Head of caudate nucleus (tissue), 42 donors: ENCODE measurements at regions not wholly inside any gene's neighbourhood (a gene's known extent, or its start where the extent isn't known, plus 50 kb on each side); places are given as distances from the start of the nearest gene placed in this dataset.
A peak's percentile ranks its signal among the peaks of the same experiment; 100 is the strongest.

ENCODE experiments used
- DNase-seq, 42 donors: peaks; one replicate each; pipeline versions ENCODE4 v3.0.0 to v3.0.0-alpha.2; 2020 to 2021; ENCODE audit warnings: mixed read lengths in 7 of 42
- intact Hi-C: fragments of 100-400 bp; cut with DNase I; formaldehyde crosslinking; loops from one replicate; pipeline ENCODE4 v1.15.0; 2022

- intact Hi-C loops = no loop called here
- DNase-seq = peak in 1 of 42 donors; percentile 8
These were observed 105.8 kb upstream of the TWIST2 start for GRCh38 chr2:238742066-238742465.

DNA sequence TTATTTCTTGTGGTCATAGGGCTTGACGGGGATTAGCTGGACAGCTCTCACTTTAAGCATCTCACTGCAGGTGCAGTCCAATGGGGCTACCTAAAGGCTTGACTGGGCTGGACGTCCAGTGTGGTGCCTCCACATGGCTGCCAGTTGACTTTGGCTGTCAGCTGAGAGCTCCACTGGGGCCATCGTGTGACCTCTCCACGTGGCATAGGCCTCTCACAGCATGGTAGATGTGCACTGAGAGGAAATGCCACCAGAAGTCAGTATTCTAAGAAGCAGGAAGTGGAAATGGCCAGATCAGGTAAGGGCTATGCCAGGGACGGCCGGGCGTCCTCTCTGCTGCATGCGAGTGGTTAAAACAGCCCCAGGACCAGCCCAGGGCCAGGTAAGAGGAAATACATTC is 105.2 kb upstream of the TWIST2 start:
- no peak for DNase-seq
- intact Hi-C loops = no loop called here

DNA sequence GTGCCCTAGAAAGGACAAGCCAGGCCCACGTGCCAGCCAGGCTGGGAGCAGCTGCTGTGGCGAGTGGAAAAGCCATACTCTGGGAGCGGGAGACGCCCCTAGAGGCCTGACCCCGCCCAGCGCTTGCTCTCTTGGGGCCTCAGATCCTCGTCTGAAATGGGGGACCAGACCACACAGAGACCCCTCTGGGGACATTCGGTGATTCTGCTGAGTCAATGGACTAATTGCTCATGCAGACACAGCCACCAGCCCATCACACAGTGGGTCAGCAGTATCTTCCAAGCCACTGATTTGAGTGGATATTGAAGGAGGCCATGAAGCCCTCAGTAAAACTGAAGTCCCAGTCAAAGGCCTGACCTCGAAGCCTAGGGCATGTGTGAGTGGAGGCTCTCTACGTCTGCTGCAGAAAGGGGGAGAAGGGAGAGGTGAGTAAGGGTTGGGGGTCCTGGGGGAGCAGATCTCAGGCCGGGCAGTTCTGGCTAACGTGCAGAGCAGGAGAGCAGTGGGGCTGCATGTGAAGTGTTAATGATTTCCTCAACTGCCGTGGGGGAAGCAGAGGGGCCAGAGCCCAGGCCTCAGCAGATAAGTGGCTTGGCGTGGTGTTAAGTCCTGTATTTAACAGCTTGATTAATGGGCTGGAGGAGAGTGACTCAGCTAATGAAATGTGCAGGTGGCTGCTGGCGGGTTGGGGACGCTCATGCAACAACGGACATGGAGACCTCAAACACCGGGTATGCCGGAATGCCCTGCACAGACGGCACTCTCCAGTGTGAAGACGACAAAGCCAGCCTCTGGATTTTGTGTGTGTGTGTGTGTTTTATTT is 104.4 kb upstream of the TWIST2 start:
- DNase-seq = peak in 1 of 42 donors; percentile 33
- intact Hi-C loops = no loop called here

DNA sequence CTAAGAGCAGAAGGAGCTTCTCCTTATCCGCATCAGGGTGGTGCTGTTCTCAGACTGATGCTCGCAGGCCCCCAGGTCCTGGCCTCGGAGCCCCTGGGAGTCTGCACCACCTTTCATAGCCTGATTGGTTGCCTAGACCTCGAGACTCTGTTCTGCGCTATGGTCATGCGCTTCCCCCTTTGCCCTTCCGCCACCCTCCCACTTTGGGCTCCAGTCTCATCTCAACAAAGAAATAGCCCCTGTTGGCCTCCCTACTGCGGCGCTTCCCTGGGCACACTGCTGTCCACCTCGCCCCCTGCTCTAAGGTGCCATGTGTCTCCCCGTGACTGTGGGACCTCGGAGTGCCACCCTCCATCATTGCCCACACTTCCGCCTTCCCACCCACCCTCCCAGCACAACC is 102.9 kb upstream of the TWIST2 start:
- DNase-seq = peak in 1 of 42 donors; percentile 22
- intact Hi-C loops = no loop called here

DNA sequence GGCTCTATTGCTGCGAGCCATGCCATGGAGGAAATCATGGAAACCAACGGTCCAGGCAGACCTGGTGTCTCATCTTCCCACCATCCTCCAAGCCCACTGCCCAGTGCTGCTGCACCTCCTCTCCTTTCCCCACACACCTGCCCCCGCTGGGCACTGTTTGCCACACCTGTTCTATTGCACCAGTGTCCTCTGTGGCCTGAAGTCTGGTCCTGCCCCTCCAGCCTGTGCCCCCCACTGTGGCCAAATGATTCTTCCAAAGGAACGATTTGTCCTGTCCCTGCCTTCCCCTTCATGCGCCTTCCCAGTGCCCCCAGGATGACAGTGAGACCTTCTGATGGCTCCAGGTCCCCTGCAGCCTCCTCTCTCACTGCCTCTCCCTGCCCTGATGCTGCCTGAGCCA is 101.9 kb upstream of the TWIST2 start:
- intact Hi-C loops = no loop called here
- DNase-seq = no peak

DNA sequence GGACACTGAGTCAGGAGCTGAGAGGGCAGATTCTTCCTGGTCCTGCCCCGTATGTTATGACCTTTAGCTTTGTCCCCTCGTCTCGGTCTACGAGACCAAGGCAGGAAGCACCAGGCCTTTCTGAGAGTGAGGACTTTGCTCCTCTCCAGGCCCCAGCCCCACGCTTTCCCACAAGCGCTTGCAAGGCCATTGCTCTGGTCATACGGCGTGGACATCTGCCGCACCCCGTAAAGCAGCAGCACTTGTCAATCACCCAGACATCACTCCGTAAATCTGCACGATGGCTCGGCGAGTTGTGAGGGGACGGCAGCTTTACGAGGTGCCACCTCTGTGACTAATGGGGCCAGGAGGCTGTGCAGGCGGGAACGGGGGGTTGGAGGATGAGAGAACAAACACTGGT is 100.8 kb upstream of the TWIST2 start:
- DNase-seq = no peak
- intact Hi-C loops = no loop called here

- intact Hi-C loops = no loop called here
- DNase-seq = no peak
These were observed 100.3 kb upstream of the TWIST2 start for GRCh38 chr2:238747557-238747956.

DNA sequence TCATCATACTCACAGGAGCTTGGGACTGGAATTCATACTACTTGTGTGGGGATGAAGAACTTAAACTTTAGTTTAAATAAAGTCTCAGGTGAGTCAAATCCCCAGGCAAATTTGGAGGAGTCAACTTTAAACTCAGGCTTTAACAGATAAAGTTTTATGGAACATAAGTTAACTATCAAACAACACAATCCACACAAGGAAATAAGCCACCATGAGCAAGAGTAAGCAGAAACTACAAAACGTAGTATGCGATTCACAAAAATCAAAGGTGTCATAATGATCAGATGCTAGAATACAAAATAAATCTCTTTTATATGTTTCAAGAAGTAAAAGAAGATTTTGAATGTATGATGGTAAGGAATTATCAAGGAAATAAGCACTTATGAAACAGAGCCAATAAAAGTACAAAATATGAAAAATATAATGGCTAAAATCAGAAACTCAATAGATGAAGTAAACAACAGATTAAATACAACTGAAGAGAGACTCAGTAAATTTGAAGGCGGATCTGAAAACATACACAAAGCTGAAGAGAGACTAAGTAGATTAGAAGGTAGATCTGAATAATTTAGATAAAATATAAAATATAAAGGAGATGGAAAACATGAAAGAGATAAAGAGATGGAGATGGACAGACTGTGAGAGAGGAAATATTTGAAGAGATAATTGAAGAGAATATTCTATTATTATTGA is 97.5 kb upstream of the TWIST2 start:
- intact Hi-C loops = no loop called here
- DNase-seq = no peak

DNA sequence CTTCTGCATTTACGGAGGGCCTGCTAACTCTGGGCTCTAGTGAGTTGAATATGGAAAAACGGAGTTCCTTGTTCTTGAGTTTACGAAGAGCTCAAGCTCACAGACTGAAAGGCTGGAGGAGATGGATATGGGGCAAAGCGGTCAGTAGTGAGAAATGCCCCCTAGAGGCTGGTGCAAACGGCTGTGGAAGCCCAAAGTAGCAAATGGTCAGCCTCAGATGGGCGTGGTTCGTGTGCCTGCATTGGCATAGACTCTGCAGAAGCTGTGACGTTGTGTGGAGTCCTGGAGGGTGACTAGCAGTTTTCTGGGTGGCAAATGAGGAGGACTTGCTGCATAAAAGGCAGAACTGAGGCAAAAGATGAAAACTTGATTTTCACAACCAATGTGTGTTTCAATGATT is 93.6 kb upstream of the TWIST2 start:
- intact Hi-C loops = no loop called here
- no peak for DNase-seq

GRCh38 chr2:238761868-238762267 is 86.0 kb upstream of the TWIST2 start:
- DNase-seq = no peak
- intact Hi-C loops = no loop called here

DNA sequence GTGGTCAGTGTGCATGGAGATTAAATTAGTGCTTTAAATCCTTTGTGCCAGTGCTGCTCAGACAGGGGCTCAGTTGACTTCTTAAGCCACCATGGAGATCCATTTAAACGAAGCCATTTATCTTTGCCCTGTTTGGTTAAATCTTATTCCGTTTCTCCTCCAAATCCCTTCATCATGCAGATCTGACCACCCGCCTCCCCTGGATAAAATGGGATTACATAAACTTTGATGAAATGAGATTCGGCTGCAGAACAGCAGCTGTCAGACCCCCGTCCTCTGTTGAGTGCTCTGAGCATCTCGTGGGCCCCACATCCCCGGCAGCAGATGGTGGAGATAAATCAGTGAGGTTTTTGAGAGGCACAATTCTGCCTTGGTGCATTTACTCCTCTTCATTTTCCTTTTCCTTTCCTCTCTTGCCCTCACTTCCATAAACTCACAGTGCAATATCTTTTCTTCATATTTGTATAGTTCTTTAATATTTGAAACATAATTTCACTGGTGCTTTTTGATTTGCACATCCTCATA is 84.4 kb upstream of the TWIST2 start:
- peak in 1 of 42 donors; percentile 31 for DNase-seq
- intact Hi-C loops = no loop called here

GRCh38 chr2:238765590-238765989 is 82.3 kb upstream of the TWIST2 start:
- intact Hi-C loops = no loop called here
- DNase-seq = no peak

- no peak for DNase-seq
- intact Hi-C loops = no loop called here
These were observed 76.7 kb upstream of the TWIST2 start for GRCh38 chr2:238771218-238771617.

DNA sequence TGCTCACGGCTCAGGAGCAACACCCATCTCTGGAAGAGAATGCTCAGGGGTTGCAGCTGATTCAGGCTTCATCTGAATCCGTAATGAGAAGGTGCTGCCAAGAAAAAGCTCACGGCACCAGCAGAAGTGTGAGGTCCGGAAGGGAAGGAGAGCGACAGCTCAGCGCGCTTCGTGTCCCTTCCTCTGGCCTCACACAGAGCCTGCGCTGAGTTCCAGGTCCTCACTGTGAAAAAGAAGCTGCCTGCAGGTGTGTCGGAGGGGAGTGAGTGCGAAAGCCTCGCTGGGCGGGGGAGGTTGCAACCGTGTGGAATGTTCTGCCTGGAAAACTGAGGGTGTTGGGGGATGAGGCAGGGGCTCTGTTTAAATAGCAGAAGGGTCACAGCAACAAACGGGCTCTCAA is 76.2 kb upstream of the TWIST2 start:
- no peak for DNase-seq
- intact Hi-C loops = no loop called here

- intact Hi-C loops = no loop called here
- no peak for DNase-seq
These were observed 75.1 kb upstream of the TWIST2 start for GRCh38 chr2:238772635-238773297.

DNA sequence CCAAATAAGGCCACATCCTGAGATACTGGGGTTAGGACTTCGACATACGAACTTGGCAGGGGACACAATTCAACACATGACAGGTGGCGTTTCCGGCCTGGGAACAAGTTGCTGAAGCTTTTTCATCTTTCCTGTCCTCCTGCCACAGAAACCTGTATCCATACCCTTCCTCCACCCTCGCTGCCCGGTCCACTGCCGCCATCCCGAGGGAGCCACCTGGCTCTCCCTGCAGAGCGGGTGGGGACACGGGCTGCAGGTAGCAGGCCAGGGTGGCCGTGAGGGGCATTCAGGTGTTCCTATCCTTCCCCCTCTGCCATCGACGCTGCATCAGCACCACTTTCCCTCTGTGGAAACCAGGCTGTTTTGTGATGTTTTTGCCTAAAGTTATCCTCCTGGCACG is 74.4 kb upstream of the TWIST2 start:
- DNase-seq = no peak
- intact Hi-C loops = no loop called here

- intact Hi-C loops = no loop called here
- no peak for DNase-seq
These were observed 73.8 kb upstream of the TWIST2 start for GRCh38 chr2:238774071-238774470.

DNA sequence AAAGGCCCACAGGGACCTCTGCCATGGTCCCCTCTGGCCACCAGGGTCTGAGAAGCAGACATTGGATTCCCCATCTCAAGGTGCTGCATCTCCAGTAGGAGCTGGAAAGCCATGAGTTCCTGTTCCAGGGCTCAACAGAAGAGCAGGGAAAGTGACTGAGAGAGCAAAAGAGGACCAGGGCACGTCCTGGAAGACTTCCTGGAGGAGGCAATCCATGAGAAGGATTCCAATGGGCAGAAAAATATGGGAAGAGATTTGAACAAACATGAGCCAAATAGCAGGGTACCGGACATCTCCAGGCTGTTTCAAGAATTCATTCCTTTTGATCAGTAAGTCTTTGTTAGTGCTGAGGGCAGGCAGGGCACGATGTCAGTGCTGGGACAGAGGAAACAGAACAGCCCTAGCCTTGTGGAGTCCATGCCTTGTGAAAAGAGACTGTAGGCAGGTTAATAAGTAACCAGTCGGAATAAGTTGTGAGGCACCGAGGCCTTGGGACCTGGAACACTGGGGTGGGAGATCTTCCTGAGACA is 72.8 kb upstream of the TWIST2 start:
- DNase-seq = no peak
- intact Hi-C loops = no loop called here

GRCh38 chr2:238775591-238775990 is 72.3 kb upstream of the TWIST2 start:
- no peak for DNase-seq
- intact Hi-C loops = no loop called here
